ENCODE measurements at regions not wholly inside any gene's neighbourhood (a gene's known extent, or its start where the extent isn't known, plus 50 kb on each side); places are given as distances from the start of the nearest gene placed in this dataset.

- DNase-seq, result no peak
- Histone ChIP-seq H3K9ac (ENCODE audit: low read depth, low read length) (no peak overlapping the region), H2BK15ac (ENCODE audit: low read depth, low read length) (no peak overlapping the region), H3K4ac (ENCODE audit: low read depth, low read length) (no peak overlapping the region), H3K4me3 (ENCODE audit: insufficient read depth, low read depth, low read length) (no peak overlapping the region), H3K27ac (ENCODE audit: insufficient read depth, low read length) (no peak overlapping the region), H3K27me3 (ENCODE audit: control insufficient read depth, insufficient read depth, low read length) (no peaks in the 10 kb centered on the region), H3K56ac (ENCODE audit: extremely low read depth, insufficient read depth, low read length) (no peak overlapping the region), H4K8ac (ENCODE audit: low read depth in 2 of 2, low read length in 2 of 2) (no peak overlapping the region), H2AK9ac (replicated peaks; ENCODE audit: low read depth, low read length, poor library complexity) (no peak overlapping the region), H3K79me1 (ENCODE audit: low read depth in 1 of 2, low read length in 2 of 2) (no peaks in the 10 kb centered on the region), H2AFZ (replicated peaks; ENCODE audit: low read length, poor library complexity) (no peak overlapping the region), H3K4me2 (ENCODE audit: low read depth, low read length) (no peak overlapping the region), H2BK5ac (ENCODE audit: low read depth, low read length, poor library complexity, severe bottlenecking) (no peak overlapping the region), H4K20me1 (ENCODE audit: insufficient read depth, low read length) (no peaks in the 10 kb centered on the region), H4K5ac (ENCODE audit: low read depth, low read length) (no peak overlapping the region), H2BK20ac (ENCODE audit: low read depth, low read length) (no peak overlapping the region), H4K91ac (ENCODE audit: insufficient read depth, low read depth, low read length) (no peak overlapping the region), H2BK120ac (ENCODE audit: low read depth, low read length) (no peak overlapping the region), H3K36me3 (ENCODE audit: control insufficient read depth, insufficient read depth, low read length) (no peaks in the 10 kb centered on the region), H3K18ac (ENCODE audit: low read depth, low read length) (no peak overlapping the region), H2AK5ac (ENCODE audit: low read depth, low read length) (no peak overlapping the region), H3K9me1 (ENCODE audit: insufficient read depth, low read length) (no peaks in the 10 kb centered on the region), H3K23ac (ENCODE audit: low read depth, low read length) (no peak overlapping the region), H3K9me3 (ENCODE audit: control insufficient read depth, insufficient read depth, low read length) (peaks cover 12% of the 10 kb centered on the region; the same call in 1 of the 2 replicates), H3K4me1 (ENCODE audit: control insufficient read depth, insufficient read depth, low read length) (no peaks in the 10 kb centered on the region), H3K14ac (replicated peaks; ENCODE audit: low read depth, low read length) (no peak overlapping the region)
- no TSS peak for BruUV-seq (replicated peaks)
- 60% methylated on average over 1 of the region's 10 CpGs; no CpG with 5 or more reads in 1 of the 2 experiments for WGBS, 2 experiments (ENCODE audit: extremely low coverage in 2 of 2, insufficient read length in 1 of 2)
- TF ChIP-seq USF2 (IDR thresholded peaks at IDR 0.05; ENCODE audit: low read depth, low read length), result no peak
- no peak for TF ChIP-seq RAD21 (IDR thresholded peaks at IDR 0.05; ENCODE audit: low read length)
- TF ChIP-seq POLR2A (IDR thresholded peaks at IDR 0.05; ENCODE audit: low read depth, low read length), result no peak
- no peak for TF ChIP-seq MAFK (IDR thresholded peaks at IDR 0.05; ENCODE audit: low read depth, low read length)
- TF ChIP-seq RFX5 (IDR thresholded peaks at IDR 0.05; ENCODE audit: low read depth, low read length), result no peak
- no peak for TF ChIP-seq MAZ (IDR thresholded peaks at IDR 0.05; ENCODE audit: borderline replicate concordance, low read depth, low read length)
- no peak for TF ChIP-seq RCOR1 (IDR thresholded peaks at IDR 0.05; ENCODE audit: insufficient replicate concordance, low read length)
- in situ Hi-C loops (cut with MboI; ENCODE audit: low sequenced_read_pairs) (no loop called here), intact Hi-C loops (cut with micrococcal nuclease) (no loop called here), dilution Hi-C loops (cut with HindIII; ENCODE audit: low sequenced_read_pairs, unreplicated experiment) (no loop called here)
- CTCF ChIA-PET, result no interaction called here
- ATAC-seq (ENCODE audit: low read depth), result no peak
- POLR2A ChIA-PET (ENCODE audit: unreplicated experiment), result interaction anchor here (0.6 kb wide), 1 partner anchor 18 kb away, joined by 4 read pairs; no protein-coding TSS in a partner anchor
These were observed 547.6 kb downstream of the TBC1D32 start for GRCh38 chr6:120786682-120787081.

Measured in IMR-90 (cell line).